Retinal pigment epithelial cell (primary cell): ENCODE measurements at regions not wholly inside any gene's neighbourhood (a gene's known extent, or its start where the extent isn't known, plus 50 kb on each side); places are given as distances from the start of the nearest gene placed in this dataset.

ENCODE experiments used
- DNase-seq: peaks from one replicate; pipeline ENCODE4 v3.0.0-alpha.2; 2010; ENCODE audit warnings: low read depth
- H3K4me3 ChIP-seq: 2 replicates; pipeline ENCODE4 v1.5.1; 2011; ENCODE audit warnings: mild to moderate bottlenecking, low read length, control low read depth, moderate library complexity
- TF ChIP-seq, protein P1 (sequence below): conservative IDR thresholded peaks from 2 replicates; pipeline ENCODE4 v1.5.1; 2011; ENCODE audit warnings: low read depth, low read length, control low read depth, inconsistent platforms

DNA sequence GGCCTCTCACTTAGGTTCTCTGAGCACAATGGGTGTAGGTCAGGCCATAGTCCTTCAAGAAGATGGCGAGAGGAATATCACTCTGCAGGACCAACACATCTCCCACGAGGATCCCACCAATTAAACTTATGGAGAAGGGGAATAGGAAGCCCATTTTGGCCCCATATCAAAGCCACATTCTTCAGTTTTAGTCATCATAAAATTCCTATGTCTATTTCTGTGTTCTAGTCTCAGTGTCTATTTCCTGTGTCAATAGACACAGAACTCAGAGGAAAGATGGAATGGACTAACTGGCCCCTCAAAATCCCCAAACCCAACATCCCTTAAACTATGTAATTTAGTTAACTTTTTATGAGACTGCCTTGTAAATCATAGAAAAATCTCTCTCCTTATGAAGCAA, 216.8 kb downstream of the HACE1 start:
- no peak for DNase-seq
- H3K4me3 ChIP-seq = no peak overlapping the region
- TF ChIP-seq, protein P1, sequence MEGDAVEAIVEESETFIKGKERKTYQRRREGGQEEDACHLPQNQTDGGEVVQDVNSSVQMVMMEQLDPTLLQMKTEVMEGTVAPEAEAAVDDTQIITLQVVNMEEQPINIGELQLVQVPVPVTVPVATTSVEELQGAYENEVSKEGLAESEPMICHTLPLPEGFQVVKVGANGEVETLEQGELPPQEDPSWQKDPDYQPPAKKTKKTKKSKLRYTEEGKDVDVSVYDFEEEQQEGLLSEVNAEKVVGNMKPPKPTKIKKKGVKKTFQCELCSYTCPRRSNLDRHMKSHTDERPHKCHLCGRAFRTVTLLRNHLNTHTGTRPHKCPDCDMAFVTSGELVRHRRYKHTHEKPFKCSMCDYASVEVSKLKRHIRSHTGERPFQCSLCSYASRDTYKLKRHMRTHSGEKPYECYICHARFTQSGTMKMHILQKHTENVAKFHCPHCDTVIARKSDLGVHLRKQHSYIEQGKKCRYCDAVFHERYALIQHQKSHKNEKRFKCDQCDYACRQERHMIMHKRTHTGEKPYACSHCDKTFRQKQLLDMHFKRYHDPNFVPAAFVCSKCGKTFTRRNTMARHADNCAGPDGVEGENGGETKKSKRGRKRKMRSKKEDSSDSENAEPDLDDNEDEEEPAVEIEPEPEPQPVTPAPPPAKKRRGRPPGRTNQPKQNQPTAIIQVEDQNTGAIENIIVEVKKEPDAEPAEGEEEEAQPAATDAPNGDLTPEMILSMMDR = no peak

DNA sequence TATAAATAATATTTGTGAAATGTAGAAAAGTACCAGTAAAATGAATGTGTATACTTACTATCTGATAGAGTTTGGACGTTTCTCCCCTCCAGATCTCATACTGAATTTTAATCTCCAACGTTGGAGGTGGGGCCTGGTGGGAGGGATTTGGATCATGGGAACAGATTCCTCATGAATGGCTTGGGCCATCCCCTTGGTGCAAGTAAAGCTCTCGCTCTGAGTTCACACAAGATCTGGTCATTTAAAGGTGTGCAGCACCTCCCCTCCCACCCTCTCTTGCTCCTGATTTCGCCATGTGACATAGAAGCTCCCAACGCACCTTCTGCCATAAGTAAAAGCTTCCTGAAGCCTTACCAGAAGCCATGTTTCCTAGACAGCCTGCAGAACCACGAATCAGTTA, 219.0 kb downstream of the HACE1 start:
- no peak for DNase-seq
- TF ChIP-seq, protein P1 = no peak
- no peak overlapping the region for H3K4me3 ChIP-seq

DNA sequence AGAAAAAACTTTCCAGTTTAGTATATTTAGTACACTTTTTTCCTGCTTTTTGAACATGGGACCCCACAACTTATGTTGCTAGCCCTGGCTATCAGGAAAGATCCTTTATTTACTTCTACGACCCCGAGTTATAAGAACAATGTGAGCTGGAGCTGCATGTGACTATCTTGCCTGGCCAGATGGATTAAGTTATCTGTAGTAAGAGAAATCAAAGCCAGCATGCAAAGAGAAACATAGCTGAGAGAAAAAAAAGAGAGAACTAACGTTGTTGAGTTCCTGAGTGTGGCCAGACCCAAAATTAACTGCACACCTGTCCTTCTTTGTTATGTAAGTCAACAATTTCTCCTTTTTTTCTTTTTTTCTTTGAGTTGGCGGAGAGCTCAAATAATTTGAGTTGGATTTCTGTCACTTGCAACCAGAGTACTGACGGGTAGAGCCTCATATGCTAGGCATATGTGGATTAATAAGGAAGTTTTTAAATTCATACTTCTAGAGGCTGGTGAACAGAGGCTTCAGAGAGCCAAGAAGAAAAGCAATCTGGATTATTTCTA, 219.5 kb downstream of the HACE1 start:
- no peak overlapping the region for H3K4me3 ChIP-seq
- DNase-seq = peak; percentile 25
- TF ChIP-seq, protein P1 = no peak

DNA sequence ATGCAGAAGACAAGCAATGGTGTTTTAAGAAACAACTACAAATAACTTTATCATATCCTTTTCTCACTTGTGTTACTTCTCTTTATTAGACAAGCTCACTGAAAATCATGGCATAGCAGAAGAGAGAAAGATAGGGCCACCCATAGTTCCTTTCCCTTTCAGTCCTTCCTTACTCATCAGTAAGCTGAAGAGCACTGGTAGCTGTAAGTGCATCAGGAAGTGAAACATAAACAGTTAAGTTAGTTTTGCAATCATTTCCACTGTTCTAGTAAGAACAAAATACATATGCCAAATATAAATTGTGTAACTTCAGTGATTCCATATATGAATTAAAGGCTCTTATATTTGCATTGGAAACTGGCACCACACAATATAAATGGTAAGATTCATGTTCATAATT, 220.1 kb downstream of the HACE1 start:
- no peak for DNase-seq
- TF ChIP-seq, protein P1 = no peak

GRCh38 chr6:104638841-104639290, 220.9 kb downstream of the HACE1 start:
- TF ChIP-seq, protein P1 = no peak
- no peak overlapping the region for H3K4me3 ChIP-seq
- DNase-seq = peak; percentile 45

More for the DNA sequence above, 220.1 kb downstream of the HACE1 start:
- no peak overlapping the region for H3K4me3 ChIP-seq

DNA sequence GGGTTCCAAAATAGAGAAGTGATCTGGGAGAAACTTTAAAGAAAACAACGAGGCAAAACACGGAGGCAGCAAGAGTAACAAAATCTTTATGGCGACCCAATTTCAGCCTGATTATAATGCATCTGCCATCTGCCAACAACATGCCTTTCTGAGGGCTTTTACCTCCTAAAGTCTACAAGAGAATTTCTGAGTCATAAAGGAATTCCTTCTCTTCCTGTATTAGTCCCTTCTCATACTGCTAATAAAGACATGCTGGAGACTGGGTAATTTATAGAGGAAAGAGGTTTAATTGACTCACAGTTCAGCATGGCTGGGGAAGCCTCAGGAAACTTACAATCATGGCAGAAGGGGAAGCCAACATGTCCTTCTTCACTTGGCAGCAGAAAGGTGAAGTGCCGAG, 226.6 kb downstream of the HACE1 start:
- DNase-seq = peak; percentile 62
- no peak overlapping the region for H3K4me3 ChIP-seq
- TF ChIP-seq, protein P1 = no peak

DNA sequence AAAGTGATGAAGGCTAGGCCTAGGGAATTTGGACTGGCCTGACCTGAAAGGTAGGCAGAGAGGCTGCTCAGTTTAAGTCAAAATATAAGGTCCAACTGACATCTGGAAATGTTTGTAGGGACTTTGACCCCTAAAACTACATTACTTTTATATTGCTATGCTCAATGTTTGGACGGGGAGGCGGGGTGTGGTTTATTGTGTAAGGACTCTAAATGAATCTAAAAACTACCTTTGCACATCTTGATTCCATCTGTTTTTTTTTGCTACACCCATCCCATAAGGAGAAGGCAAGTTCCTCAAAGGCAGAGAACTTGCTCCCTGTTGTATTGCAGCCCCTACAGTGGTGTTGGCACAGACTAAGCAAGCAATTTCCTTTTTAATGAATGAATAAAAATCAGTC, 227.1 kb downstream of the HACE1 start:
- DNase-seq = no peak
- TF ChIP-seq, protein P1 = no peak
- no peak overlapping the region for H3K4me3 ChIP-seq
